ENCODE measurements at regions not wholly inside any gene's neighbourhood (a gene's known extent, or its start where the extent isn't known, plus 50 kb on each side); places are given as distances from the start of the nearest gene placed in this dataset.
A peak's percentile ranks its signal among the peaks of the same experiment; 100 is the strongest.

GRCh38 chr10:91576096-91576545 is 56.8 kb downstream of the PPP1R3C start:
- intact Hi-C loops (cut with DNase I), result loop anchor here (5.0 kb wide), 1 partner anchor 49 kb away; no protein-coding TSS in a partner anchor
- no peak for DNase-seq (ENCODE audit: low spot score in 2 of 2)
- H3K27ac ChIP-seq, result peak overlapping the region in 1 of 2 donors; percentile 13

DNA sequence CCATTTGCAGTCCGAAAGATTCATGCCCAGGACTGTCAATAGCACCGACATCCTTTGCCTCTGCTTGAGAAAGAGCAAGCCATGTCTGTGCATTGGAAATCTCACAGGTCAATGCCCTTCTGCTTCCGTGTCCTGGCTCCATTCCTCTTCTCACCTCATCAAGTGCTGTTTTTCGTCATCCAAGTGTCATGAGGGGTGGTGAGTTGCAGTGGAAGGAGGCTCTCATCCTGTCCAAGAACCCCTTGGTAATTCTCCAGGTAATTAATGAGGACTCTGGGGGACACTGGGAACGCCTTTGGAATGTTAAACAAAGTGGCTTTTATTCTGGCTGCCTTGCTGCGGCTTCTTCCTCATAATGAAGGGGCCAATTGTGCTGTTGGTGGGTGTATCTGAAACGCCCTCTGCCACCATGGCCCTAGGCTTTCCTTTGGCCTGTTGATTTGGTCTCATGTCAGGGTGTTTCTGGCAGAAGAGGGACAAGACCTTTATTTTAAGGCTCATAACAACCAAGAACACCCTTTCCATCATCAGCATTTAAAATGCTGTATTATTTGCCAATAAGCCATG is 57.7 kb downstream of the PPP1R3C start:
- no peaks in the 10 kb centered on the region for H3K27me3 ChIP-seq
- no peaks in the 10 kb centered on the region for H3K36me3 ChIP-seq
- H3K27ac ChIP-seq, result no peak overlapping the region
- no peaks in the 10 kb centered on the region for H3K9me3 ChIP-seq
- peaks cover 0 to 17% of the 10 kb centered on the region in 2 donors for H3K4me1 ChIP-seq
- no peak overlapping the region for H3K4me3 ChIP-seq
- TF ChIP-seq, protein P1, sequence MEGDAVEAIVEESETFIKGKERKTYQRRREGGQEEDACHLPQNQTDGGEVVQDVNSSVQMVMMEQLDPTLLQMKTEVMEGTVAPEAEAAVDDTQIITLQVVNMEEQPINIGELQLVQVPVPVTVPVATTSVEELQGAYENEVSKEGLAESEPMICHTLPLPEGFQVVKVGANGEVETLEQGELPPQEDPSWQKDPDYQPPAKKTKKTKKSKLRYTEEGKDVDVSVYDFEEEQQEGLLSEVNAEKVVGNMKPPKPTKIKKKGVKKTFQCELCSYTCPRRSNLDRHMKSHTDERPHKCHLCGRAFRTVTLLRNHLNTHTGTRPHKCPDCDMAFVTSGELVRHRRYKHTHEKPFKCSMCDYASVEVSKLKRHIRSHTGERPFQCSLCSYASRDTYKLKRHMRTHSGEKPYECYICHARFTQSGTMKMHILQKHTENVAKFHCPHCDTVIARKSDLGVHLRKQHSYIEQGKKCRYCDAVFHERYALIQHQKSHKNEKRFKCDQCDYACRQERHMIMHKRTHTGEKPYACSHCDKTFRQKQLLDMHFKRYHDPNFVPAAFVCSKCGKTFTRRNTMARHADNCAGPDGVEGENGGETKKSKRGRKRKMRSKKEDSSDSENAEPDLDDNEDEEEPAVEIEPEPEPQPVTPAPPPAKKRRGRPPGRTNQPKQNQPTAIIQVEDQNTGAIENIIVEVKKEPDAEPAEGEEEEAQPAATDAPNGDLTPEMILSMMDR (IDR thresholded peaks at IDR 0.05), result no peak
- intact Hi-C loops (cut with DNase I), result loop anchor here (5.0 kb wide), 1 partner anchor 48 kb away; no protein-coding TSS in a partner anchor
- DNase-seq (ENCODE audit: low spot score in 2 of 2), result no peak

More at GRCh38 chr10:91576096-91576545, 56.8 kb downstream of the PPP1R3C start:
- Histone ChIP-seq H3K4me1 (peaks cover 0 to 17% of the 10 kb centered on the region in 2 donors), H3K4me3 (no peak overlapping the region), H3K36me3 (no peaks in the 10 kb centered on the region), H3K27me3 (no peaks in the 10 kb centered on the region), H3K9me3 (no peaks in the 10 kb centered on the region)
- TF ChIP-seq, protein P1 (IDR thresholded peaks at IDR 0.05), result no peak

GRCh38 chr10:91574236-91574635 is 58.6 kb downstream of the PPP1R3C start:
- Histone ChIP-seq H3K9me3 (no peaks in the 10 kb centered on the region), H3K27me3 (no peaks in the 10 kb centered on the region), H3K4me1 (peaks cover 0 to 12% of the 10 kb centered on the region in 2 donors), H3K36me3 (no peaks in the 10 kb centered on the region), H3K4me3 (no peak overlapping the region), H3K27ac (no peak overlapping the region)
- no peak for DNase-seq (ENCODE audit: low spot score in 2 of 2)
- TF ChIP-seq, protein P1 (IDR thresholded peaks at IDR 0.05), result no peak
- intact Hi-C loops (cut with DNase I), result no loop called here

DNA sequence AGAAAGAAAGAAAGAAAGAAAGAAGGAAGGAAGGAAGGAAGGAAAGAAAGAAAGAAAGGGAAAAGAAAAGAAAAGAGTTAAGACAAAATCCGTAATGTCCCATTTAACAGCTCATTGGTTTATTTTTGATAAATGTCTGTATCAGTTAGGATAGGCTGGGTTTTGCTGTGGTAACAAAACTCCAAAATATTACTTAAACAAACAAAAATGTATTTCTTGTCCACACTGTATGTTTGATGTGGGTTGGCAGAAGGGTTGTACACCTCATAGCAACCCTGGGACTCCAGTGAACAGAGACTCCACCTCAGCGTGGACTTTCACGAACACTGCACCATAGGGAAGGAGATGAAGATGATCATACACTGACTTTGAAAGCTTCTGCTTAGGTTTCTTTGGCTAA is 59.6 kb downstream of the PPP1R3C start:
- Histone ChIP-seq H3K4me3 (no peak overlapping the region), H3K27me3 (no peaks in the 10 kb centered on the region), H3K4me1 (peaks cover 0 to 2% of the 10 kb centered on the region in 2 donors), H3K36me3 (no peaks in the 10 kb centered on the region), H3K9me3 (no peaks in the 10 kb centered on the region), H3K27ac (no peak overlapping the region)
- TF ChIP-seq, protein P1 (IDR thresholded peaks at IDR 0.05), result no peak
- intact Hi-C loops (cut with DNase I), result no loop called here
- no peak for DNase-seq (ENCODE audit: low spot score in 2 of 2)

- Histone ChIP-seq H3K9me3 (no peaks in the 10 kb centered on the region), H3K36me3 (no peaks in the 10 kb centered on the region), H3K27me3 (no peaks in the 10 kb centered on the region), H3K4me3 (no peak overlapping the region), H3K27ac (no peak overlapping the region), H3K4me1 (no peaks in the 10 kb centered on the region)
- no peak for DNase-seq (ENCODE audit: low spot score in 2 of 2)
- intact Hi-C loops (cut with DNase I), result no loop called here
- TF ChIP-seq, protein P1 (IDR thresholded peaks at IDR 0.05), result no peak
These were observed 61.2 kb downstream of the PPP1R3C start for GRCh38 chr10:91571671-91572070.
